ENCODE measurements at regions not wholly inside any gene's neighbourhood (a gene's known extent, or its start where the extent isn't known, plus 50 kb on each side); places are given as distances from the start of the nearest gene placed in this dataset.

DNA sequence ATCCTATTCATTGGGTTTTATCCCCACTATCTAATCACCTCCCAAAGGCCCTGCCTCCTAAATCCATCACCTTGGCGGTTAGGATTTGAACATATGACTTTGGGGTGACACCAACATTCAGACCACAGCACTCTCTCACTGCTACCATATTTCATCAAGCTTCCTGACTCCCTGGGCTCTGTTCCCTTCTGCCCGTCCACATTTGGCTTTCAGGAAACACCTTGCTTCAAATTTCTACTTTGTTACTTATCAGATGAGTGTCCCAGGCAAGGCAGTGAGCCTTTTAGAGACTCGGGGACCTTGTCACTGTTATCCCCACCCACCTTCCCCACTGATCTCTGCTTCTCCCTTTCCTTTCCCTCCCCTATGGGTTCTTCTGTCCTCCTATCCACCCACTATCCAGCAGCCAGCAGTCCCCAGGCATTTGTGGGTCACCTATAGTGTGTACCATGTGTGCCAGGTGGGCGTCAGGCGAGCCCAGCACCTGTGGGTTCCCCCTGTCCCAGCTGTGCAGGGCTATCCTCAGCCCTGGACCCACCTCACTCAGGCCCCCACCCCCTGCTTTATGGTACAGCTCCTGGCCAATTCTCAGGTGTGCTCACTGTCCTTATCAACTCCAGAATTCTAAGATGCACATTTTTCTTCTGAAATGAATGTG, 230.9 kb downstream of the LOXHD1 start:
- Histone ChIP-seq H3K27me3 (no peaks in the 10 kb centered on the region), H3K36me3 (no peaks in the 10 kb centered on the region), H3K4me3 (no peak overlapping the region), H3K27ac (no peak overlapping the region), H3K9me3 (no peaks in the 10 kb centered on the region), H3K4me1 (peaks cover 0 to 6% (median 0%) of the 10 kb centered on the region in 4 donors)
- TF ChIP-seq, protein P1, sequence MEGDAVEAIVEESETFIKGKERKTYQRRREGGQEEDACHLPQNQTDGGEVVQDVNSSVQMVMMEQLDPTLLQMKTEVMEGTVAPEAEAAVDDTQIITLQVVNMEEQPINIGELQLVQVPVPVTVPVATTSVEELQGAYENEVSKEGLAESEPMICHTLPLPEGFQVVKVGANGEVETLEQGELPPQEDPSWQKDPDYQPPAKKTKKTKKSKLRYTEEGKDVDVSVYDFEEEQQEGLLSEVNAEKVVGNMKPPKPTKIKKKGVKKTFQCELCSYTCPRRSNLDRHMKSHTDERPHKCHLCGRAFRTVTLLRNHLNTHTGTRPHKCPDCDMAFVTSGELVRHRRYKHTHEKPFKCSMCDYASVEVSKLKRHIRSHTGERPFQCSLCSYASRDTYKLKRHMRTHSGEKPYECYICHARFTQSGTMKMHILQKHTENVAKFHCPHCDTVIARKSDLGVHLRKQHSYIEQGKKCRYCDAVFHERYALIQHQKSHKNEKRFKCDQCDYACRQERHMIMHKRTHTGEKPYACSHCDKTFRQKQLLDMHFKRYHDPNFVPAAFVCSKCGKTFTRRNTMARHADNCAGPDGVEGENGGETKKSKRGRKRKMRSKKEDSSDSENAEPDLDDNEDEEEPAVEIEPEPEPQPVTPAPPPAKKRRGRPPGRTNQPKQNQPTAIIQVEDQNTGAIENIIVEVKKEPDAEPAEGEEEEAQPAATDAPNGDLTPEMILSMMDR (IDR thresholded peaks at IDR 0.05) = no peak
- no peak for TF ChIP-seq POLR2A (IDR thresholded peaks at IDR 0.05)
- no peak for DNase-seq

DNA sequence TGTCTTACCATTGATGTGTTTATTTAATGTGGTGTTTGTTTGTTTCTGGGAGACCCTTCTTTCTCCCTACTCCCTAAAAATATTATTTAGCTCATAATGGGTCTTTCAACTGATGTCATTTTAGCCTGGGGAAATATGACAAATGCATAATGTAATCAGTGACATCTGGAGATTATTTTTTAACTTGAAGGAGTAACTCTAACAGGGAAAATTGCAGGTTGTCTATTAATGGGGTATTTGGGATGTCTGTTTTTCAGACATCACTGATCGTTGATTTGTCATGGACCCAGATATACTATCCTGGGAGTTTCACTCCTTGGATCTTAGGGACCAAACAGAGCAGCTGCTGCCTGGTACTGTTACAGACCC, 230.4 kb downstream of the LOXHD1 start:
- H3K9me3 ChIP-seq = no peaks in the 10 kb centered on the region
- no peak overlapping the region for H3K27ac ChIP-seq
- no peak for TF ChIP-seq POLR2A (IDR thresholded peaks at IDR 0.05)
- TF ChIP-seq, protein P1 (IDR thresholded peaks at IDR 0.05) = no peak
- peaks cover 0 to 6% (median 0%) of the 10 kb centered on the region in 4 donors for H3K4me1 ChIP-seq
- H3K4me3 ChIP-seq = no peak overlapping the region
- no peak for DNase-seq
- no peaks in the 10 kb centered on the region for H3K36me3 ChIP-seq
- H3K27me3 ChIP-seq = no peaks in the 10 kb centered on the region

All from Peyer's patch (tissue), 4 donors.